GM21723 (cell line): ENCODE measurements at regions not wholly inside any gene's neighbourhood (a gene's known extent, or its start where the extent isn't known, plus 50 kb on each side); places are given as distances from the start of the nearest gene placed in this dataset.

Source experiments
- ATAC-seq: cut with Tn5 transposase; IDR thresholded peaks from one replicate; pipeline ENCODE4 v1.9.1; 2021; ENCODE audit warnings: mild to moderate bottlenecking, moderate library complexity; ENCODE audit not compliant: unreplicated experiment

DNA sequence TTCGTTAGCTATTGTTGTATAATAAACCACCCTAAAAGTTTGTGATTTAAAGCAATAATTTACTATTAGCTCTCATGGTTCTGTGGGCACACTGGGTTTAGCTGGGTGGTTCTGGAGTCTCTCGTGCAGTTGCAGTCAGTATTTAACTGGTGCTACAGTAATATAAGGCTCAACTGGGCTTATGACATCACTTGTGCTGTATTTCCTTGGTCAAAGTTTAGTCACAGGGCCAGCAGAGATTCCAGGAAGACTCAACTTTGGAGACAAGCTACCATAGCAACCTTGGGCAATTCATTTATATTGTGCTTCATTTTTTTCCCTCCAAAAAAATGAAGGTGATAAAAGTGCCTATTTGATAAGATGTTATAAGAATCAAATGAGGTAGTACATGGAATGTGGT lies 204.2 kb upstream of the GUCY1A2 start:
- no peak for ATAC-seq

DNA sequence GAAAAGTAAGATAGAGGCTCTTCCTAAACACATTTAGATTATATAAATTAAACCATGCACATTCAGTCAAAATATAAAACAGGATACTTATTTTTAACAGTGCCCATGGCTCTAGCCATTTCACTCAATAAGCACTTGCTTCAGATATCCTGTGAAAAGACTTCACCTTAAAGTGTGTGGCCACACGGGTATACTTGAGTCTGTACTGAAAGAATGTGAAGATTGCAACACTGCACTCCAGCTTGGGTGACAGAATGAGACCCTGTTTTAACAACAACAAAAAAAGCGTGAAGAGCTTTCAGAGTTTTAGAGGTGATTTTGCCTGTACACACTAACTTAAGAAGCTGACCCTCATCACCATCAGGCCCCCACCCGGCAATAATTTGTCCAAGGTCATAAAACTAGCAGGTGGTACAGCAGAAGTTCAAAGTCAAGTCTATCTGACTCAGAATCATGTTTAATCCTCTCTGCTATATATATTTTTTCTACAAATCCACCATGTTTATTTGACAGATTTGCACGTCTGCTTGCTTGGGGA lies 203.5 kb upstream of the GUCY1A2 start:
- no peak for ATAC-seq

GRCh38 chr11:107218123-107219013 lies 200.1 kb upstream of the GUCY1A2 start:
- ATAC-seq, result no peak

DNA sequence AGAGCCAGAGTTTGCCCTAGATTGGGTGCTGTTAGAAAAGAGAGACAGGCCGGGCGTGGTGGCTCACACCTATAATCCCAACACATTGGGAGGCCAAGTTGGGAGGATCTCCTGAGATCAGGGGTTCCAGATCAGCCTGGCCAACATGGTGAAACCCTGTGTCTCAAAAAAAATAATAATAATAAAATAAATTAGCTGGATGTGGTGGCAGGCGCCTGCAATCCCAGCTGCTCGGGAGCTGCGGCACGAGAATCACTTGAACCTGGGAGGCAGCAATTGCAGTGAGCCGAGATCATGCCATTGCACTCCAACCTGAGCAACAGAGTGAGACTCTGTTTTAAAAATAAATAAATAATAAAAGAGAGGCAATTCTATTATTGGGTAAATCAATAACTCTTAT lies 199.2 kb upstream of the GUCY1A2 start:
- no peak for ATAC-seq

- no peak for ATAC-seq
Measured at GRCh38 chr11:107215010-107215409, 196.7 kb upstream of the GUCY1A2 start.

DNA sequence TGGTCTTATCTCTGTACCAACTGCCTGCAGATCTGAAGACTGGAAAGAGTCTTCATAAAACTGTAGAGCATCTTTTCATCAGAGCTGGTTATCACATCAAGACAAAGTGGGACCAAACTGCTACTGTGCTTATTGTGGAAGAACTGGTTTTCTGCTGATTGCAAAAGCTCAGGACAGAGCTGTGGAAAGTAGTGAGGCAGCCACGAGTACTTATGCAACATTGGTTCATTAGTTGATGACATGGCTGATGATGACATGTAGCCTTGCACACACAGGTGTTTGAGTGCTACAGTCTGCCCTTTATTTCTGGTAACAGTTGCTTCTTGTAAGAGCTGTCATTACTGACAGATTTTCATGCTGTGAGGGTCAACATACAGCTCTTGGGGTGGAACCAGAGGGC lies 185.4 kb upstream of the GUCY1A2 start:
- no peak for ATAC-seq

- no peak for ATAC-seq
Measured at GRCh38 chr11:107202241-107202640, 184.0 kb upstream of the GUCY1A2 start.

- ATAC-seq, result no peak
Measured at GRCh38 chr11:107198490-107199007, 180.3 kb upstream of the GUCY1A2 start.

- ATAC-seq, result no peak
Measured at GRCh38 chr11:107197932-107198331, 179.7 kb upstream of the GUCY1A2 start.

DNA sequence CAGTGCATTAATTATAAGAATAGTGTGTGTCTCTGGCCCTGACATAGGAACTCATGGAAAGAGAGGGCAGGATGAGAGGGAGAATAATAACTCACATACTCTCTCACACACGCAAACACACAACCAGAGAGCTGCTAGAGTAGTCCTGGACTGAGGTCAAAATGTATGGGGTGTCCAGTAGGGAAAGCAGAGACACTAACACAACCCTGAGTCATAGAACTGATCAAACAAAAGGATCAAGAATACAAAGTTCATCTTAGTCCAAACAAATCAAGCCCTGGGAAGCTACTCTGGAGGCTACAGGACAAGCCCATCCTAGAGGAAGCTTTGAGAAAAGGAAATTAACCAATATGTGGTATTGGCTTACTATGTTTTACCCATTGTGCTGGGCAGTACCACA lies 178.5 kb upstream of the GUCY1A2 start:
- ATAC-seq, result no peak

GRCh38 chr11:107184986-107185385 lies 166.7 kb upstream of the GUCY1A2 start:
- no peak for ATAC-seq

DNA sequence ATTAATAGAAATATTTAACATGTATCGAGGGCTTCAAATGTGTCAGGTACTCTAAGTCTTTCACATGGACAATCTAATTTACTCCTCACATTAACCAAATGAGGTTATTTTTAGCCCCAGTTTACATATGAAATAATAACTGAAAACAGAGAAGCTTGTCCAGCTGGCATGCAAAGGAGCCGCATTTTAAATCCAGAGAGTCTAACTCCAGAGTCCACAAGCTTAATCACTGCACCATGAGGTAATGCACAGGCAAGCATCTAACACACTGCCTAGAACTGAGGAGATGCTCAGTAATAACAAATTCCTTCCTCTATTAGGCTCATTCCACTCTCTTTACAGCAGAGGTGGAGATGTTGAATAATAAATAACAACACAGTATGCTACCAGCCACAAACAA lies 165.7 kb upstream of the GUCY1A2 start:
- no peak for ATAC-seq

DNA sequence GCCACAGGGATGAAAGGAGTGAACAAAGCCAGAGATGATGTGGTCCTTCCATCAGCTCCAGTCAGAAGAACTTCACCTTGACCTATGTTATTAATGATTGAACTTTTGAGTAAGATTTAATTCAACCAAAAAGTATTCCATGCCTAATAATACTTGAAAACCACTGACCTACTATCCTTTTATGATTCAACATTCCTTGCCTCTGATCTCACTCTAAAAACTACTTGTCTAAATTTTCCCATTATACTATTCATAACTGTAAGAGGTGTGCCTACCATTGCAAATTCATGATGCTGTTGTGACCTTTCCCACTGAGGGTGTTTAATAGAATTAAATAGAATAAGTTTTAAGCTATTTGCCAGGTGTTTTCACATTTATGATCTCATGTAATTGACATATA lies 164.7 kb upstream of the GUCY1A2 start:
- no peak for ATAC-seq

- no peak for ATAC-seq
Measured at GRCh38 chr11:107180236-107180635, 162.0 kb upstream of the GUCY1A2 start.

GRCh38 chr11:107179829-107180228 lies 161.6 kb upstream of the GUCY1A2 start:
- no peak for ATAC-seq

DNA sequence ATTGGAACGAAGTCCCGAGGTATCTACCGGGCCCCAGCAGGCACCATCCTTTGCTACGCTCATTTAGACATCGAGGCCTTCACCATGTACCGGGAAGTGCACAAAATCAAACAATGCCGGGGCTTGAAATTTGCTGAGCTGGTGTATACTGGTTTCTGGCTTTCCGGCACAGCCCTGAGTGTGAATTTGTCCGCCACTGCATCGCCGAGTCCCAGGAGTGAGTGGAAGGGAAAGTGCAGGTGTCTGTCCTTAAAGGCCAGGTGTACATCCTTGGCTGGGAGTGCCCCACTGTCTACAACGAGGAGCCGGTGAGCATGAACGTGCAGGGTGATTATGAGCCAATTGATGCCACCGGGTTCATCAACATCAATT lies 158.8 kb upstream of the GUCY1A2 start:
- no peak for ATAC-seq

- no peak for ATAC-seq
Measured at GRCh38 chr11:107176148-107177105, 158.2 kb upstream of the GUCY1A2 start.

GRCh38 chr11:107174856-107175255 lies 156.6 kb upstream of the GUCY1A2 start:
- no peak for ATAC-seq

- ATAC-seq, result no peak
Measured at GRCh38 chr11:107172996-107173395, 154.7 kb upstream of the GUCY1A2 start.

GRCh38 chr11:107157809-107158187 lies 139.5 kb upstream of the GUCY1A2 start:
- no peak for ATAC-seq

DNA sequence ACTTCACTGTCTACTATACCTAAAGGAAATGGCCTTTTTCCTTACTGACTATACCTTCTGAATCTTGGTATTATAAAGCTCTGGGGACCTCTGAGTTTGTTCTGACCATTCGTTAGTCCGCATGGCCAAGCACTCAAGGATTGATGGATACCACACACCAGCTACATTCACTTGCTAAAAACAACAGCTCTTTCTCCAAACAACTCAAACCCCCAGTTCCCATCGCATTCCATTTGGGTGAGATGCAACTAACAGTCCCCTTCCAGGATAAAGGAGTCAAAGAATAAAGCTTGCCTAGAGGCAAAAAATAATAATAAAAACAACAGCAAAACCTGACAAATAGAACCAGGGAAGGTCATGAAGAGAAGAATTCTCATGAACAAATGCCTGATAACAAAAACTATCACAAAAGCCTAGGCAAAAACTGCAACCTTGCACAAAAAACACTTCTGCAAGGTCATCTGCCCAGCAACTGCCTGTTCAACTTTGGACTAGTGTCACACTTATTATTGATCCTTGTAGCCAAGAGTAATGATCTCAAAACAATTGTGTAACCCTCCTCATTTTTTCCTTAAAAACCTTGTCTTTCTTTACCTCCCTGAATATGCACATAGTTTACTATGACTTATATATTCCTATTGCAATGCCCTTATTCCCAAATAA lies 139.0 kb upstream of the GUCY1A2 start:
- ATAC-seq, result no peak
